HG02763 (cell line): ENCODE measurements at regions not wholly inside any gene's neighbourhood (a gene's known extent, or its start where the extent isn't known, plus 50 kb on each side); places are given as distances from the start of the nearest gene placed in this dataset.
"Not testable (repeated sequence)": the region's sequence is repeated elsewhere in the genome, so short reads cannot be mapped to it uniquely, and the experiment has no call there.

Source experiments
- ATAC-seq: cut with Tn5 transposase; IDR thresholded peaks from one replicate; pipeline ENCODE4 v1.9.1; 2021; ENCODE audit warnings: mild to moderate bottlenecking, moderate library complexity; ENCODE audit not compliant: unreplicated experiment

DNA sequence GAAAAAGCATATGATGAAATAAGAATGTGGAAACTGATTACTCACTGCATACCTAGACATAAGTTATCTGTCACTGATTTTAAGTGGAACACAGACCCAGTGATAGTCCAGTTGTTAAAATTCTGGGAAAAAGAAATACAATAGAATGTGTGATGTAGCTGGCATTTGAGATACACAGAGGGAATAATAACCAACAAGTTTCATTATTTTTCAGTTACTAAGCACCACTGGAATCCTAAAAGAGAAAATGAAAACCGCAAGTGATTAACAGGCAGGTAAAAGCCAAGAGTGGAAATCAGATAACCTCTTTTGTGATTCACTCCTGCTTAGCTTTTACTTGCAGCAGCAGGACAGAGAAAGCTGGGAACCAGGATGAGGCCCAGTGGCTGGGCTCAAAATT, 994.0 kb upstream of the SEMA6A start:
- no peak for ATAC-seq

GRCh38 chr5:117568126-117568525, 993.5 kb upstream of the SEMA6A start:
- ATAC-seq: no peak

DNA sequence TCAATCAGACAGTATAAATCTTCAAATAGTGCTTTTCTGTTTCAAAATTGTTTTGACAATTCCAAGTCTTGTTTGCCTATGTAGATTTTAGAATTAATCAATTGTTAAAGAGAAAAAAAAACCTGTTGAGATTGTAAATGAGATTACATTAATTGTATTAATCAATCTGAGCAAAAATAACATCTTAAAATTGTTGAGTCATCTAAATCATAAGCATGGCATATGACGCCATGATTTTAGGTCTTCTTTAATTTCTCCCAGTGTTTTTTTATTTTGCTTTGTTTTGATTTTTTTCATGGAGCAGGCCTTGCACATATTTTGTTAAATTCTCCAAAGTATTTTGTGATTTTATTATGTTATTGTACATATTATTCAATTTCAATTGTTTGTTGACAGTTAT, 988.0 kb upstream of the SEMA6A start:
- ATAC-seq: no peak

GRCh38 chr5:117561531-117561930, 986.9 kb upstream of the SEMA6A start:
- no peak for ATAC-seq

GRCh38 chr5:117559005-117559844, 984.6 kb upstream of the SEMA6A start:
- ATAC-seq: no peak

DNA sequence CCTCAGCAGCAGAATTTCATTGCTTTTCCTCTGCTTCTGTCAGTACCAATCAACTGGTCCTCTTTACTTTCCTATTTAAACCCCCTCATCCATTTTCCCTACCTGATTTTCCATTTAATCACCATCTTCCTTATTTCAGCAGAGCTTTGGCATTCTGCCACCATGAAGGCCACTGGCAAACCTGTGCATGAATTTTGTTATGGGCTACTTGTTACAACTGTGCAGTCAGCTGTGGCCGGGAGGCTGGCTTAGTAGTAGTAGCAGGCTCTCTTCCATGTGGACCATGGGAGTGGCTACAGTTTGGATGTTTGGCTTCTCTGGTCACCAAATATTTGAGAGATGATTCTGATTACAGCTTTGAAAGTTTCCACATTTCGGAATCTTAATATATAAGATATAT, 976.6 kb upstream of the SEMA6A start:
- ATAC-seq: no peak

DNA sequence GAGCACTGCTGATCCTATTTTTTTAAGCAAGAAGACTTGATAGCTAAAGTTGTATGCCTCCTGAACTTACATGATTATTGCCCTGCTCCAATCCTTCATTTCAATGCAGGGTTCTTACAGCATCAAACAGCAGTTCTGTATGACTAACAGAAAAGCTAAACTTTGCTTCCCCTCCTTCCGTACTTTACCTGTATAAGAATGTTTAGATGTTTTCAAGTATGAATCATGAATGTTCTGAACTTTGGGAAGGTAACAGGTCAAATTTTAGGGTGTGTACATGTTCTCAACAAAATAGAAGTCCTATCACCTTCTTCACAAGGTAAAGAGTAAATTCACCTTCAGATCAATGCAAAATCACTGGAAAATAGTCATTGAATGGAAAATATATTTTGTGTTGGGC, 972.6 kb upstream of the SEMA6A start:
- ATAC-seq: no peak

GRCh38 chr5:117539692-117540091, 965.1 kb upstream of the SEMA6A start:
- ATAC-seq: no peak

DNA sequence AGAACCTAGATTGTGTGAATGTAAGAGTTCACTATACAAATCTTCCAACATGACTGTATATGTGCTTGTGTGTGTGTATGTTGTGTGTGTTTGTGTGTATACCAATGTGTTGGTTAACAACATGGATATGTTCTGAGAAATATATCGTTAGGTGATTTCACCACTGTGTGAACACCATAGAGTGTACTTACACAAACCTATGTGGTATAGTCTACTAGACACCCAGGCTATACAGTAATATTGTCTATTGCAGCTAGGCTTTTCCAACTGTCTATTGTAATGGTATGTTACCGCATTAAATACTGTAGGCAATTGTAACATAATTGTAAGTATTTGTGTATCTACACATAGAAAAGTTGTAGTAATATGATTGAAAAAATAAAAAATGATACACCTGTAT, 959.2 kb upstream of the SEMA6A start:
- no peak for ATAC-seq

DNA sequence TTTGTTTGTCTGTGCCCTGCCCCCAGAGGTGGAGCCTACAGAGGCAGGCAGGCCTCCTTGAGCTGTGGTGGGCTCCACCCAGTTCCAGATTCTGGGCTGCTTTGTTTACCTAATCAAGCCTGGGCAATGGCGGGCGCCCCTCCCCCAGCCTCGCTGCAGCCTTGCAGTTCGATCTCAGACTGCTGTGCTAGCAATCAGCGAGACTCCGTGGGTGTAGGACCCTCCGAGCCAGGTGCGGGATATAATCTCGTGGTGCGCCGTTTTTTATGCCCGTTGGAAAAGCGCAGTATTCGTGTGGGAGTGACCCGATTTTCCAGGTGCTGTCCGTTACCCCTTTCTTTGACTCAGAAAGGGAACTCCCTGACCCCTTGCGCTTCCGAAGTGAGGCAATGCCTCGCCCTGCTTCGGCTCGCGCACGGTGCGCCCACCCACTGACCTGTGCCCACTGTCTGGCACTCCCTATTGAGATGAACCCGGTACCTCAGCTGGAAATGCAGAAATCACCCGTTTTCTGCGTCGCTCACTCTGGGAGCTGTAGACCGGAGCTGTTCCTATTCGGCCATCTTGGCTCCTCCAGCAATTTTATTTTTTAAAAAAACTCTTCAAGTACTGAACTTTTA, 958.5 kb upstream of the SEMA6A start:
- ATAC-seq: not testable (repeated sequence)

- no peak for ATAC-seq
Measured at GRCh38 chr5:117519957-117520500, 945.4 kb upstream of the SEMA6A start.

DNA sequence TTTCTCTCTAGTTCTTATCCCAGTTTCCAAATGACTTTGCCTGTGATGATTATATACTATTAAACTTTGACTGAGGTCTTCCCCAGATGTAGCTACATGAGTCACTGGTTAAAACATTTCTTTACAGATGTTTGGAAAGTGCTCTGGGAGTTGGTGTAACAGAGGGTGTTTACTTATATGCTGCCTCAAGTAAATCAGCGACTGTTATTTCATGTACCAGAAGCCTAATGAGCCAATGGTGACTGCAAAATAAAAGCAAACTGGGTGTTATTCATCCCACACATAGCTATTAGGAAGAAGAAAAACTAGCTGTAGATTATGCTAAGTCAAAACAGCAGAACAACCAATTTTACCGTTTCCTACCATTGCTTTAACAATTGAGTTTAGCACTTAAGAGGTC, 929.7 kb upstream of the SEMA6A start:
- no peak for ATAC-seq

DNA sequence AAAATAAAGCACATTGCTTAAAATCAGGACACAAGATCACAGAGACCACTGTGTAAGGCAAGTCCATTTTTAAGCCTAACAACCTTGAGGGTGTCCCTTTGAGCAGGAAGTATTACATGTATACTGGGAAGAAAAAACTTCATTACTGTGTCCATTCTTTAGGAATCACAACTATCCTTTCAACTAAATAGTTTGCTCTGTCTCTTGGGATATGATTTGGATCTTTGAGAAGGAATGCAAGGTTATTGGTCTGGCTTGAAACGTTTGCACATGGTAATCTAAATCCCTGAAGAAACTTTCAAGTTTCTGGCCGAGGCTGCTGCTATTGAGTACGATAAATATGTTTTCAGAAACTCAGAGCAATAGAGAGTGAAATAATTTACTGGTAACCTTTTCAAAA, 923.0 kb upstream of the SEMA6A start:
- no peak for ATAC-seq

DNA sequence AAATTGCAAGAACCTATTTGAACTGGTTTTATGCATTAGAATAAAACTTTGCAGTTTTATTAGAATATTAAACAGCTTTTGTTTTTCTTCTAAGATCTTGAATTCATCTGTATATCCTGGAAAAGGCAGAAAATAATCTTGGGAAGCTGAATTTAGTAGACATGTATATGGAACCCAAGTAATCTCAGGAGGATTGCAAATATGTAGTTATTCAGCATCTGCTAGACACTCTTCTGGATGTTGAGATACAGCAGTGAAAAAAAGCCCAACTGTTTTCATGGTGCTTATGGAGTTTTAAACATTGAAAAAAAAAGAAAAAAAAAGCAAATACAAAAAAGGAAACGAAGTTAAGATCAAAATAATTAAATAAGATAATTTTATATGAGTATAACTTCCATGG, 922.2 kb upstream of the SEMA6A start:
- no peak for ATAC-seq

DNA sequence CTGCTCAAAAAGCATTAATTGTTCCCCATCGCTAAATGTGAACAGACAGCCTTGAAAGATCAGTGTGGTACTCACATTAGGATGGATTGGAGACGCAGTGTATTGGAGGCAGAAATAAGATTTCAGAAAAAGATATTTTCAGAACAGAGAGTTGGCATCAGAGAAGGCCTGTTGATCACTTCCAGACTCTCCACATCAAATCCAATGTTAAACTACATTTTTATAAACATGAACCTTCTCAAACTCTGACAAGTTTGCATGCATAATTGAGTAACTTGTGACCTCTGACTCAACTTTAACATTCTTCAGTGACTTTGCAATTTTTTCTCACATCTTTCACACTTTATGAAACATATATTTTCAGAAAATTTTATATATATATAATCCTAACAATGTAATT, 919.6 kb upstream of the SEMA6A start:
- ATAC-seq: no peak

GRCh38 chr5:117488976-117489500, 914.4 kb upstream of the SEMA6A start:
- no peak for ATAC-seq

DNA sequence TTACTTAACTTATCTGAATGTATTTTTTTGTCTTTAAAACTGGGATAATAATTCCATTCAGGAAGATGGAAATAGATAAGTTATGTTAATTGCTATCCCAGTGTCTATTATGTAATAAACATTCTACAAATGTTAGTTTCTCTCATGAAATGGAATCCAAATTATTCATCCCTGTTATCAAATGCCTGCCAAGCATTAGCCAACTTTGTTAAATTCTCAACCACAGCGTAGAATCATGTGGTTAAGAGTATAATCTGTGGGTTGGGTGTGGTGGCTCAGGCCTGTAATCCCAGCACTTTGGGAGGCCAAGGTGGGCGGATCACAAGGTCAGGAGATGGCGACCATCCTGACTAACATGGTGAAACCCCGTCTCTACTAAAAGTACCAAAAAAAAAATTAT, 912.9 kb upstream of the SEMA6A start:
- ATAC-seq: no peak

GRCh38 chr5:117486879-117487391, 912.3 kb upstream of the SEMA6A start:
- no peak for ATAC-seq

DNA sequence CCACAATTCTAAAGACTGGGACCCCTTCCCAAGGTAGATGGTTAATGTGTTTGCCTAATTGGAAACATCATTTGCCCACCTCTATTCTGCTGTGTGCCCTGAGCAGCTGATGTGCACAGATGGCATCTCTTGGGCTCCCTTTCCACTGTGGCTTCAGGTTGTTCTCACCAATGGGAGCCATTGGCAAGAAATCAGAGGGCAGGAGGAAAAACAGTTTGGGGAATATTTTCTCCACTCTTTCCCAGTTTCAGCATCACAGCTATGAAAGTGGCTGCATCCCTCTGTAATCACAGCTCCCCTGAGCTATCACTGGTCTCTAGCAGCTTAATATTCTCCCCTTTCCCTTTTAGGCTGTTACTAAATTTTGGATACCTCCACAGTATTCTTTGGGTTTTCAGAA, 911.6 kb upstream of the SEMA6A start:
- no peak for ATAC-seq

DNA sequence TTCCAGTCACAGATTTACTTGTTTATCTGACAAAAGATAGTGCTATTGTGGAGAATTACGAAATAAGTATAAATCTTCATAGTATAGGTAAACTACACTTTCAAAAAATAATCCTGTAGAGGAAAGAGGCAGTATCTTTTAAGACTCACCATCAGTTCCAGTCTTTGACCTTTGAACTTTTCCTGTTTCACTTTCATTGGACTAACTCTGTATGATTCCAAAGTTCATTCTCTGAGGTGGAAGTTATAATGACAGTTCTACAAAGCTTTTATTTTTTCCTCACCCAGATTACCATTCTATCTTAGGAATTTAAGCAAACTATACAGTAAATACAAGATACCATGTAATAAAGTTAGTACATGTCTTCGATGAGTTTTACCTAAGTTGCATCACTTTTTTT, 901.3 kb upstream of the SEMA6A start:
- ATAC-seq: no peak

DNA sequence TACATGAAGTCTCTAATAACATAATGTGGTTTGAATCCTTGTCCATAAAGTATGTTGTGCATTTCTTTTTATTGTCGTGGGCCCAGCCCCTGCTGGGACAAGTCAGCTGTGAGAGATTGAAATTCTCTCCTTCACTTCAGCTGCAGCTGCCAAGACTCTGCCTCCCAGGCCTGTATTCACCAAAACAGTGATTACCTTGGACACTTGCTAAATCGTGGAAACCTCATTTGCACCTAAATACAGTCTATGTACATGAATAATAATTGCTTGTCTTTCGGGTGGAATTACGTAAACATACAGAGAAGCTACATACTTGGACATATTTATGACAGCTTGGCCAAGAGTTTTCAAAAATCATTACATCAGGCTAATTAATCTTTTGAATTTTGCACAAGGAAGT, 898.5 kb upstream of the SEMA6A start:
- no peak for ATAC-seq
